ENCODE measurements at regions not wholly inside any gene's neighbourhood (a gene's known extent, or its start where the extent isn't known, plus 50 kb on each side); places are given as distances from the start of the nearest gene placed in this dataset.
"Not testable (repeated sequence)": the region's sequence is repeated elsewhere in the genome, so short reads cannot be mapped to it uniquely, and the experiment has no call there.

DNA sequence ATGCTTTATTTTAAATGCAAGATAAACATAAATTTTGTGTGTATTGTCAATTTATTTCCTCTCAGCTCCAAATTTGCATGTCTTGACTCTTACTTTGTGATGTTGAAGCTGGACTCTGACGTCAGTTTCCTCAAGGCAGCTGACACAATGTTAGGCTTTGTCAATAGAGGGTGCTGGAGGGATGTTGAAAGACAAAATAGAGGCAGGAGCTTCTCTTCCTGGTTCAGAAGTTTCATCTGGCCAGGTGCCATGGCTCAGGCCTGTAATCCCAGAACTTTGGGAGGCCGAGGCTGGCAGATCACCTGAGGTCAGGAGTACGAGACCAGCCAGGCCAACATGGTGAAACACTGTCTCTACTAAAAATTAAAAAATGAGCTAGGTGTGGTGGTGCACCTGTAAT is 408.6 kb downstream of the GBE1 start:
- no peaks in the 10 kb centered on the region for H3K9me3 ChIP-seq (ENCODE audit: low read length)
- H3K79me2 ChIP-seq (ENCODE audit: low read length), result no peaks in the 10 kb centered on the region
- H3K9ac ChIP-seq (ENCODE audit: low read length), result no peak overlapping the region
- H3K36me3 ChIP-seq (ENCODE audit: insufficient read depth, low read length), result no peaks in the 10 kb centered on the region
- no peaks in the 10 kb centered on the region for H4K20me1 ChIP-seq (ENCODE audit: insufficient read depth, low read depth, low read length)
- no peaks in the 10 kb centered on the region for H3K9me2 ChIP-seq (replicated peaks; ENCODE audit: insufficient read depth, low read length)
- no peak overlapping the region for H2AFZ ChIP-seq (ENCODE audit: low read length)
- no peak overlapping the region for H3K4me3 ChIP-seq (ENCODE audit: low read length)
- H3K4me2 ChIP-seq (ENCODE audit: low read depth, low read length, poor library complexity, severe bottlenecking), result no peak overlapping the region
- no peak overlapping the region for H3K27ac ChIP-seq (ENCODE audit: low read length)
- H3K27me3 ChIP-seq (ENCODE audit: low read length), result no peaks in the 10 kb centered on the region
- DNase-seq, result peak; percentile 67
- no peaks in the 10 kb centered on the region for H3K4me1 ChIP-seq (ENCODE audit: low read length)

DNA sequence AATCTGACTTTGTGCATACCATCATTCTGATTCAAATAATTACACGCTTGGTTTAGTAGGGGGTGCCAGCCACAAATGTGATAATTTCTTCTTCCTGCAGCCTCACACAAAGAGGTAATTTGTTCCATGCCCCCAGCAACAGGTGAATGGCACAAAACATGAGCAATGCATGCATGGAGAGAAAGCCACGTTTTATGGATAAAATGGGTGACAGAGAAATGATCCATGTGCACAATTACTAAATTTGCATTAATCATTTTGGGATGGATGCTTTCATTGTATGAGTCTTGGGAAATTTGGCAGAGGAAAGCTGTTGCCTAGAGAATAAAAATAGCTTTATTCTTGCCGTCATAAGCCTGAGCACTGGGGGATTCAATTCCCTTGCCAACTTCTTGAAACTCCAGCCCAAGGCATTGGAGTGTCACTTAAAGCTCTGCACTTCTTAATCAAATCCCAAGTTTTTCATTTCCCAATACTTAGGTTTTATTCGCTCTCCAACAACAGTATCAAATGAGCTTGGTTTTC is 411.6 kb downstream of the GBE1 start:
- no peak overlapping the region for H3K4me3 ChIP-seq (ENCODE audit: low read length)
- no peak overlapping the region for H3K9ac ChIP-seq (ENCODE audit: low read length)
- no peaks in the 10 kb centered on the region for H4K20me1 ChIP-seq (ENCODE audit: insufficient read depth, low read depth, low read length)
- H3K79me2 ChIP-seq (ENCODE audit: low read length), result no peaks in the 10 kb centered on the region
- H3K27me3 ChIP-seq (ENCODE audit: low read length), result no peaks in the 10 kb centered on the region
- DNase-seq, result no peak
- H3K27ac ChIP-seq (ENCODE audit: low read length), result no peak overlapping the region
- no peak overlapping the region for H3K4me2 ChIP-seq (ENCODE audit: low read depth, low read length, poor library complexity, severe bottlenecking)
- H3K4me1 ChIP-seq (ENCODE audit: low read length), result no peaks in the 10 kb centered on the region
- no peaks in the 10 kb centered on the region for H3K36me3 ChIP-seq (ENCODE audit: insufficient read depth, low read length)
- H3K9me3 ChIP-seq (ENCODE audit: low read length), result no peaks in the 10 kb centered on the region
- H2AFZ ChIP-seq (ENCODE audit: low read length), result no peak overlapping the region
- H3K9me2 ChIP-seq (replicated peaks; ENCODE audit: insufficient read depth, low read length), result no peaks in the 10 kb centered on the region

DNA sequence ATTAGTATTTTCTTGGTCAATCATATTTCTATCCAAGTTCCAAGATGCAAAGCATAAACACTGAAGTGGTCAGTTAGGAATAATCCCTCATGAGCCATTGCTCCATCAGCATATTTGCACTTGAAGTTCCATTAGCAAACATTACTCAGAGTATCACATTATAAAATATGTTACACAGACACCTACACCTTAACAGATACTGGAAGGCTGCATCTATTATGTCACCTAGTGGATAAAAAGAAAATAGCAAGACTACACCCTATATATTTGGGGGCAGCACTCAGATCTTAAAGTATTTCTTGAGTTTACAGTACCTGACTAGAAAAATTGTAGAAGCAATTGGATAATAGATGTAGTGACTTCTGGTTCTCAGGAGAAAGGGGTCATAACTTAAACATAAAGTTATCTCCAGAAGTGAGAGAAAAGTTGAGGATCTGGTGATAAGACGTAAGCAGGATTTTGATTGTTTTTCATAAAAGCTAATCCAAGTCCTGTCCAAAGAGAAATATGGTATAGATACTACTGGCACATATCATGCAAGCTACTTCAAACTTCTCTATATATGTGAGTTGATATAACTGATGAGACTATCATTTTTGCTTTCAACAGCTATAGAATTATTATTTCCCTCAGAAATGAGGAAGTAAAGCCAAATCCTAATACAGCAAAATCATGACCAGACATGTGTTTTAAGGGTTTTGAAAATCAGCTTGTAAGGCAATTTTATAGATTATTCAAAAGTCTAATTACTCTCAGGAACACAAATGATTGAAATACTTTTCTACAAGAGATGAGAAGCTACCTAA is 422.2 kb downstream of the GBE1 start:
- no peak overlapping the region for H2AFZ ChIP-seq (ENCODE audit: low read length)
- H3K4me3 ChIP-seq (ENCODE audit: low read length), result no peak overlapping the region
- peak; percentile 70 for DNase-seq
- no peak overlapping the region for H3K4me2 ChIP-seq (ENCODE audit: low read depth, low read length, poor library complexity, severe bottlenecking)
- no peak overlapping the region for H3K27ac ChIP-seq (ENCODE audit: low read length)
- no peaks in the 10 kb centered on the region for H3K36me3 ChIP-seq (ENCODE audit: insufficient read depth, low read length)
- no peak overlapping the region for H3K9ac ChIP-seq (ENCODE audit: low read length)
- H3K9me3 ChIP-seq (ENCODE audit: low read length), result no peaks in the 10 kb centered on the region
- no peaks in the 10 kb centered on the region for H3K79me2 ChIP-seq (ENCODE audit: low read length)
- no peaks in the 10 kb centered on the region for H3K27me3 ChIP-seq (ENCODE audit: low read length)
- H3K9me2 ChIP-seq (replicated peaks; ENCODE audit: insufficient read depth, low read length), result no peaks in the 10 kb centered on the region
- H3K4me1 ChIP-seq (ENCODE audit: low read length), result no peaks in the 10 kb centered on the region
- H4K20me1 ChIP-seq (ENCODE audit: insufficient read depth, low read depth, low read length), result no peaks in the 10 kb centered on the region

DNA sequence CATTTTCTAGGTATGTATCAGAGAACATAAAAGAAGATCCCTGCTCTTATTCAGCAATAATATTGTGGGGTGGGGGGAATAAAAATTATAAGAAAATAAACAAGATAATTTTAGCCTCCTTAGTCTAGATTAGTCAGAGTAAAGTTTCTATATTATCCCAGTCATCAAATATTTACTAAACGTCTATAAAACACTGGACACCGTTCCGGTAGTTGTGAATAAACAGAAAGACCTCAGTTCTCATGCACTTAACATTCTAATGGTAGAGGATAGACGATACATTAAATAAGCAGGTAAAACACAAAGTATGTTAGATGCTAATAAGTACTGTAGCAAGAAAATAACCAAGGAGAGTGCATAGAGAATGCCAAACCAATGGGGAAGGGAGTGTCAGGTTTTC is 425.0 kb downstream of the GBE1 start:
- Histone ChIP-seq H3K4me2 (ENCODE audit: low read depth, low read length, poor library complexity, severe bottlenecking) (no peak overlapping the region), H2AFZ (ENCODE audit: low read length) (no peak overlapping the region), H3K4me1 (ENCODE audit: low read length) (no peaks in the 10 kb centered on the region), H3K9ac (ENCODE audit: low read length) (no peak overlapping the region), H3K36me3 (ENCODE audit: insufficient read depth, low read length) (no peaks in the 10 kb centered on the region), H3K4me3 (ENCODE audit: low read length) (no peak overlapping the region), H3K9me3 (ENCODE audit: low read length) (no peaks in the 10 kb centered on the region), H3K9me2 (replicated peaks; ENCODE audit: insufficient read depth, low read length) (no peaks in the 10 kb centered on the region), H3K27ac (ENCODE audit: low read length) (no peak overlapping the region), H3K27me3 (ENCODE audit: low read length) (no peaks in the 10 kb centered on the region), H3K79me2 (ENCODE audit: low read length) (no peaks in the 10 kb centered on the region), H4K20me1 (ENCODE audit: insufficient read depth, low read depth, low read length) (no peaks in the 10 kb centered on the region)
- no peak for DNase-seq

DNA sequence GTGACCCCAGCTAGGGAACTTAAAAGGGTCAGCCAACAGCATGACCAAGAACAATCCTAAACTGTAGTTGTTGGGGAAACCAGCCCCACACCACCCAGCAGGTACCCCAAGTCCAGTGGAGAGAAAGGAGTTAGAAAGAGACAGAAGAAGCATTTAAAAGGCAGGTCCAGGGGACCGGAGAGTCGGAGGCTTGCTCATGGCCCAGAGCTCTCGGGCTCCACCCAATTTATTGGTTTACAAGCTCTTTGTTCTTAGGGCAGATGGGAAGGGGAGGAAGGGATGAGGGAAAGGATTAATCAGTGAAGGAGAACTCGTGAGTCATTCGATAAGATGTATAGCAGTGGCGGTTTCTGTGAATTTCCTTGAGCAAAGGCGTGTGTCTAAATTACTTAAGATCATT is 431.6 kb downstream of the GBE1 start:
- not testable (repeated sequence) for H3K27ac ChIP-seq (ENCODE audit: low read length); H3K9me2 ChIP-seq (replicated peaks; ENCODE audit: insufficient read depth, low read length); H3K9me3 ChIP-seq (ENCODE audit: low read length); H3K9ac ChIP-seq (ENCODE audit: low read length); H2AFZ ChIP-seq (ENCODE audit: low read length); H3K36me3 ChIP-seq (ENCODE audit: insufficient read depth, low read length); H4K20me1 ChIP-seq (ENCODE audit: insufficient read depth, low read depth, low read length); H3K4me3 ChIP-seq (ENCODE audit: low read length); H3K4me2 ChIP-seq (ENCODE audit: low read depth, low read length, poor library complexity, severe bottlenecking); H3K4me1 ChIP-seq (ENCODE audit: low read length); H3K27me3 ChIP-seq (ENCODE audit: low read length); H3K79me2 ChIP-seq (ENCODE audit: low read length); DNase-seq

DNA sequence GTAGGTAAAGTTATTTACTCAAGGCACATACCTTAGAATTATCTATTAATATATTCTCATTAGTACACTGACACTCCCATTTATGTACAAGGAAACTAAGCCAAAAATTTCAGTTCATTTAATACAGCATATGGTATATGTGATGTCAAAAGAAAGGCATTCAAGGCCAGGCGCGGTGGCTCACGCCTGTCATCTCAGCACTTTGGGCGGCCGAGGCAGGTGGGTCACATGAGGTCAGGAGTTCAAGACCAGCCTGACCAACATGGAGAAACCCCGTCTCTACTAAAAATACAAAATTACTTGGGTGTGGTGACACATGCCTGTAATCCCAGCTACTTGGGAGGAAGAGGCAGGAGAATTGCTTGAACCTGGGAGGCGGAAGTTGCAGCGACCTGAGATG is 435.2 kb downstream of the GBE1 start:
- Histone ChIP-seq H4K20me1 (ENCODE audit: insufficient read depth, low read depth, low read length) (no peaks in the 10 kb centered on the region), H3K4me3 (ENCODE audit: low read length) (no peak overlapping the region), H3K27ac (ENCODE audit: low read length) (no peak overlapping the region), H3K36me3 (ENCODE audit: insufficient read depth, low read length) (no peaks in the 10 kb centered on the region), H3K4me2 (ENCODE audit: low read depth, low read length, poor library complexity, severe bottlenecking) (no peak overlapping the region), H3K79me2 (ENCODE audit: low read length) (no peaks in the 10 kb centered on the region), H3K4me1 (ENCODE audit: low read length) (no peaks in the 10 kb centered on the region), H3K9me2 (replicated peaks; ENCODE audit: insufficient read depth, low read length) (no peaks in the 10 kb centered on the region), H3K9ac (ENCODE audit: low read length) (no peak overlapping the region), H3K27me3 (ENCODE audit: low read length) (no peaks in the 10 kb centered on the region), H2AFZ (ENCODE audit: low read length) (no peak overlapping the region), H3K9me3 (ENCODE audit: low read length) (no peaks in the 10 kb centered on the region)
- DNase-seq, result no peak

DNA sequence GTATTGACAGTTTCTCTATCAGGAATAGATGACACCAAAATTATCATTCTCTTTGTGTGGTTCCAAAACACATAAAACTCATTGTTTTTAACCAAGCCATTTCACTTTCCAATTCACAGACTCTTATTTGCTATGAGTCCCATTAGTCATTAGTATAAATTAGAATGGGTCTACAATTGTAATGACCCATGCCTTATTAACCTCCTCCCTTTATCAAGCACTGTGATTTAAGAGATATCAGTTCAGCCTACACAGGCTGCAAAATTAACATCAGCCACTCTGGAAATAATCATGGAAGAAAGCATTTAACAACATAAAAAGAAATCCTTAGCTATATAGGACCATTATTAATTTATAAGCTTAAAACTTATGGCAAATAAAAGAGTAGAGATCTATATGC is 440.6 kb downstream of the GBE1 start:
- Histone ChIP-seq H3K4me2 (ENCODE audit: low read depth, low read length, poor library complexity, severe bottlenecking) (no peak overlapping the region), H3K79me2 (ENCODE audit: low read length) (no peaks in the 10 kb centered on the region), H3K9ac (ENCODE audit: low read length) (no peak overlapping the region), H3K27ac (ENCODE audit: low read length) (no peak overlapping the region), H4K20me1 (ENCODE audit: insufficient read depth, low read depth, low read length) (no peaks in the 10 kb centered on the region), H2AFZ (ENCODE audit: low read length) (no peak overlapping the region), H3K4me1 (ENCODE audit: low read length) (no peaks in the 10 kb centered on the region), H3K27me3 (ENCODE audit: low read length) (no peaks in the 10 kb centered on the region), H3K4me3 (ENCODE audit: low read length) (no peak overlapping the region), H3K9me2 (replicated peaks; ENCODE audit: insufficient read depth, low read length) (no peaks in the 10 kb centered on the region), H3K9me3 (ENCODE audit: low read length) (no peaks in the 10 kb centered on the region), H3K36me3 (ENCODE audit: insufficient read depth, low read length) (no peaks in the 10 kb centered on the region)
- no peak for DNase-seq

DNA sequence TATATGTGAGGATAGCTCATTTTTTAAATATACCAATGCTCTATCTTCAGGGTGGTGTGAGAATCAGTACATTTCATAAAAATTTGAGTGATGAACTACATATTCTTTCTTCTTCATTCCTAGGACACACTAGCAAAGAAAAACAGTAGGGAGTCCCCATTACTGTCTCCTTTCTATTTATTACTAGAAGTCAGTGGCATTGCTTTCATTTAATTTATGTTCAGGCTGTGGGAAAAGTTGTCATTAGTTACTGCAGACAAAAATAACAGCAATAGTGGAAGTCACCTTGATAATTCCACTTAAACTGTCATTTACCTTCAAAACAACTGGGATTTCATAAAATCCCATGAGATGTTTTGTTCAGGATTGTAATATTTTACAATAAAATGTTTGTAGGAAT is 446.4 kb downstream of the GBE1 start:
- H3K79me2 ChIP-seq (ENCODE audit: low read length), result no peaks in the 10 kb centered on the region
- H3K27ac ChIP-seq (ENCODE audit: low read length), result no peak overlapping the region
- H3K27me3 ChIP-seq (ENCODE audit: low read length), result no peaks in the 10 kb centered on the region
- H3K9me2 ChIP-seq (replicated peaks; ENCODE audit: insufficient read depth, low read length), result no peaks in the 10 kb centered on the region
- H3K4me2 ChIP-seq (ENCODE audit: low read depth, low read length, poor library complexity, severe bottlenecking), result no peak overlapping the region
- H3K9me3 ChIP-seq (ENCODE audit: low read length), result no peaks in the 10 kb centered on the region
- H4K20me1 ChIP-seq (ENCODE audit: insufficient read depth, low read depth, low read length), result no peaks in the 10 kb centered on the region
- H3K4me3 ChIP-seq (ENCODE audit: low read length), result no peak overlapping the region
- no peaks in the 10 kb centered on the region for H3K36me3 ChIP-seq (ENCODE audit: insufficient read depth, low read length)
- H3K9ac ChIP-seq (ENCODE audit: low read length), result no peak overlapping the region
- DNase-seq, result no peak
- H3K4me1 ChIP-seq (ENCODE audit: low read length), result no peaks in the 10 kb centered on the region
- no peak overlapping the region for H2AFZ ChIP-seq (ENCODE audit: low read length)
